ENCODE measurements at regions not wholly inside any gene's neighbourhood (a gene's known extent, or its start where the extent isn't known, plus 50 kb on each side); places are given as distances from the start of the nearest gene placed in this dataset.
"Not testable (repeated sequence)": the region's sequence is repeated elsewhere in the genome, so short reads cannot be mapped to it uniquely, and the experiment has no call there.

DNA sequence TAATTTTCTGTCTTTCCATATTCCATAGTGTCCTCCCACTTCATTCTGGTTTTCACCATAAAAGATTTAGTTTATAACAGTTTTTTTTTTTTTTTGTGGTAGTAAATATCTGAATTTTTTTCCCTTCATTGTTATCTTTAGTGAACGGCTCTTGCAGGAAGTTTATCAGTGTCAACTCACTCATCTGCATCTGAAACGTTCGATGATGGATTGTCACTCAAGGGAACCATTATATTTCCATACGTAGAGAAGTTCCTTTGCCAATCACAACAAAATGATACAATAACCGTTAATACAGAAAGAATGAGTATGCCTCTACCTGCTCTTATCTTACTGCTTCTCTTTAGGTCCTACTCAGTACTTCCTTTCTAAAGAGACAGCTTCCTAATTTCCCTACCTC is 651.2 kb upstream of the KCNMB2 start:
- DNase-seq: no peak

DNA sequence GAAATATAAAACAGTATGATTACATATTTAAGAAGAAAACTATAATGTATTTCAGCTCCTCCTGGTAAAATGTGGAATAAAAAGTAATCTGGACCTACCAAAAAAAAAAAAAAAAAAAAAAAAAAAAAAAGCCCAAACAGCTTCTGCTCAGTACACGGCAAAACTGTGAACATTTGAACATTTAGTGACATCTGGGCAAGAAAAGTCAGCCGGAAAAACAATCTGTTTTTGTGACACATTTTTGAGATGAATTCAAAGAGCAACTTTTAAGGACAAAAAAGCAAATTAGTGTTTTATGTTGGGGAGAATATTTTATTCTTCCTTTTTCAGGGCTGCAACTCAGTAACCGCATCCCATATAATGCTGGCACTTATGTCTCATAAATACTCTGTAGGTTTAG is 649.7 kb upstream of the KCNMB2 start:
- no peak for DNase-seq

DNA sequence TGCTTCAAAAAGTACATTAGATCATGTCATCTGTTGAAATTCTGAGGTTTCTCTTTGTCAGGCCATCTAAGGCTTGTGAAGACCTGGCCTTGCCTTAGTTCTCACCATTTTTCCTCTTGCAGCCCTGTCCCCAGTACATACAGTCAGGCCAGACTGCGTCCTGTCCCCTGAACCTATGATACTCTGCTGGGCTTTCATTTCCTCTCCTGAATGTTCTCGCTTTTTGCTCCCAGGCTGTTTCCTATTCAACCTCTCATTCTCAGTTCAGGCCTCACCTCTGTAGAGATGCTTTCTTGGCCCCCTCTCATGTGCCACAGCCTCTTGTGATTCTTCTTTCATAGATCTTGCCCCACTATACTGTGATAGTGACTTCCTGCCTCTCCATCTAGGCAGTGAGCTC is 648.8 kb upstream of the KCNMB2 start:
- DNase-seq: no peak

DNA sequence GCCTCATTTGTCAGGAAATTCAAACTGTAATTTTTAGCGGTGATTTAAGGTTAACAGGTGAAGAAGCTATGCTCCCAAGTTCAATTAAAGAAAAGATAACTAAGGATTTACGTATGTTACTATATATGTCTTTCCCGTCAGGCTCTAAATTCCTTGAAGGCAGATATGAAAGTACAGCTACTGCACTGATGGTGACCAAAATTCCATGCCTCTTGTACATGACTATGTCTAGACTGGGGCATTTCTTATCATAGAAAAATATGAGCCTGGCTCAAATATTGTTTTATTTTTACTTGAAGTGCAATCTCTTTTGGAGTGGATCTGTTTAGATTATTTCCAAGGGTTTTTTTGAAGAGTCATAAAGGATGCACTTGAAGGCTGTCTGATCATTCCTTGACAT is 647.1 kb upstream of the KCNMB2 start:
- no peak for DNase-seq

DNA sequence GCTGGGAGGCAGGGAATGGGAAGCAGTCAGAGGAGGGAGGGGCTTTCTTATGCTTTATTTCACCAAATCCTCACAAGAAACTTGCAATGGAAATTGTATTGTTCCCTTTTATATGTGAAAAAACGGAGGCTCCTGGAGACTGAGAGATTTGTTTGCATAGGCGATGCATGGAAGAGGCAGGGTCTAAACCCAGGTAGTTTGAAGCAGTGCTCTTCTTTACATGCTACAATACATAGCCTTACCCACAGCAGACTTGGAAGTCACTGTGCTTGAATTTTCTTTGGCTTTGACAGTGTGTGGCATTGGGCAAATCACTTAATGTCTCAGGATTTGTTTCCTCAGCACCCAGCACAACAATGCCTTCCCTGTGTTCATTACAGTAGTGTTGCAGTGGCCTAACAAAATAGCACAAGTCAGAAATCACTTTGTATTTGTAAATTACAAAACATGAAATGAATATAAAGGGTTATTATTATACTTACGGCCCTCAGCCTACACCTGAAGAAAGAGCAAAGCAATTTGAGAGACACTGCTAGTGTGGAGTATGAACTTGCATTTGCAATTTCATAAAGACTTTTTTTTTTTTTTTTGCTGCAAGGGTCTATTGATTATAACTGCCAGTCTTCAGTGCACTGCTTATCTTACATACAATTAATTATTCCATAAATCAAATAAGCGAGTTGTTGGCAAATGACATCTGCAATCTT is 646.4 kb upstream of the KCNMB2 start:
- no peak for DNase-seq

DNA sequence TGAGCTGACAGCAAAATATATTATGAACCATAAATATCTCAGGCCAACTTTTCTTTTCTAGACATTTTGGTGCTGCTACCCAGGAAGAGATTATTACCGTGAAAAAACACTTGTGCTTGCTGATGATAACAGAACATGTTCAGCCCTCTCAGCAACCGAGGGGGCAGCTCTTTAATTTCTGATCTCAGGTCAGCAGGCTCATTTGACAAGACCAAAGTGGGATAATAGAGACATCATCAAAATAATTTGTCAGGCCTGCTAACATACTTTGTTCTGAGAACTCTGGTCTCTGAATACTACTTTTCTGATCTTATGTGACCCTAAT is 645.9 kb upstream of the KCNMB2 start:
- no peak for DNase-seq

DNA sequence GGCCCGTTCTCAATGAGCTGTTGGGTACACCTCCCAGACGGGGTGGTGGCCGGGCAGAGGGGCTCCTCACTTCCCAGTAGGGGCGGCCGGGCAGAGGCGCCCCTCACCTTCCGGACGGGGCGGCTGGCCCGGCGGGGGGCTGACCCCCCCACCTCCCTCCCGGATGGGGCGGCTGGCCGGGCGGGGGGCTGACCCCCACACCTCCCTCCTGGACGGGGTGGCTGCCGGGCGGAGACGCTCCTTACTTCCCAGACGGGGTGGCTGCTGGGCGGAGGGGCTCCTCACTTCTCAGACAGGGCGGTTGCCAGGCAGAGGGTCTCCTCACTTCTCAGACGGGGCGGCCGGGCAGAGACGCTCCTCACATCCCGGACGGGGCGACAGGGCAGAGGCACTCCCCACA is 644.7 kb upstream of the KCNMB2 start:
- not testable (repeated sequence) for DNase-seq

DNA sequence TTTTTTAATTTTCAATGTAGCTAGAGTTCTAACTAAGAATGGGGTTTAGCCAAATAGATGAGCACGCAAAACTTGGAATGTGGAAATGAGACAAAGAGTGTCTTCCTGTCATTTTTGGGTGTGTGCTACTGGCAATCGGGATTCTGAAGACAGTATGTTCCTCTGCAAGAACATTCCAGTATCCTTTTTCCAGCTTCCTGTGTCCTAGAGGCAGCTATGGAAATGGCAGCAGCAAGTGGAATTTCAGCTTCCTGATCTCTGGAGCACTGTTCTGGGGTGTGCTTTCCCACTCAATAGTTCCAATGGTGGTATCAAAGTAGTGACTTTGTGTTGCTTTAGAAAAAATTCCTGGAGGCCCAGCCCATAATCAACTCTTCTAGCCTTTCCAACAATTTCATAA is 642.9 kb upstream of the KCNMB2 start:
- DNase-seq: no peak

DNA sequence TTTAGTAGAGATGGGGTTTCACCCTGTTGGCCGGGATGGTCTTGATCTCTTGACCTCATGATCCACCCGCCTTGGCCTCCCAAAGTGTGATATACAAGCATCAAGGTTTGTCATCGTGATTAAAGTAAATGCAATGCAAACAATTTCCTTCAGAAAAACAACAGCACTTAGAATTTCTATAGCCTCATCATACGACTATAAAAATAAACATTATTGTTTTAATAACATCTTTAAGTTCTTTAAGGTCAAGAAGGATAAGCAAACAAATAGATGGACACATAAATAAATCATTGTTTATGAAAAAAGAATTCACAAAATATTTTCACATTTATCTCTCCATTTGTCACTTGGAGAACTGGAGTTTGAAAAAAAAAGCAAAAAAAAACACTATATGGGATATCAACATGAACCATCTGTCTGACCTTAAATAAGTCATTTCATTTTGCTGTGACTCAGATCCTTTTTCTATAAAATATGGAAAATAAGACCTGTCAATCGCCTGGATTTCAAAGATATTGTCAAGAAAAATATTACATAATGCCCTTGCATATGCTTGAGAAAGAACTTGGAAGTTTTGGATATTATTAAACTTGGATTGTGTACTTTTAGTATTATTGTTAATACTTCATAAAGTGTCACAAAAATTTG is 642.0 kb upstream of the KCNMB2 start:
- DNase-seq: no peak

DNA sequence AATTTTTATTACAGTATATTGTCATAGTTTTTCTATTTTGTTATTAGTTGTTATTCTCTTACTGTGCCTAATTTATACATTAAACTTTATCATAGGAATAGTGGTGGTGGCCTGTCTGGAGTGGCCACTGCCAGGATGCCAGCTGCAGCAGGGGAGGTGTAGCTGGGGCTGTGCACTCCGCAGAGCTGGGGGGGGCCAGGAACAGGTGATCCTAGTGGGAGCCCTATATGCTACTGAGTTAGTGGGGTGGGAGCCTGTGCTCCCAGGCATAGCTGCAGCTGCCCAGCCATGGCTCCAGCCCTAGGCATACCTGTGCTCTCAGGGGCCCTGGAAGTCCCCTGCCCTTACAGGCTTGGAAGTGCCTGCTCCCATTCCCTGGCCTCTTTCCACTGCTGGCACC is 638.1 kb upstream of the KCNMB2 start:
- DNase-seq: no peak

DNA sequence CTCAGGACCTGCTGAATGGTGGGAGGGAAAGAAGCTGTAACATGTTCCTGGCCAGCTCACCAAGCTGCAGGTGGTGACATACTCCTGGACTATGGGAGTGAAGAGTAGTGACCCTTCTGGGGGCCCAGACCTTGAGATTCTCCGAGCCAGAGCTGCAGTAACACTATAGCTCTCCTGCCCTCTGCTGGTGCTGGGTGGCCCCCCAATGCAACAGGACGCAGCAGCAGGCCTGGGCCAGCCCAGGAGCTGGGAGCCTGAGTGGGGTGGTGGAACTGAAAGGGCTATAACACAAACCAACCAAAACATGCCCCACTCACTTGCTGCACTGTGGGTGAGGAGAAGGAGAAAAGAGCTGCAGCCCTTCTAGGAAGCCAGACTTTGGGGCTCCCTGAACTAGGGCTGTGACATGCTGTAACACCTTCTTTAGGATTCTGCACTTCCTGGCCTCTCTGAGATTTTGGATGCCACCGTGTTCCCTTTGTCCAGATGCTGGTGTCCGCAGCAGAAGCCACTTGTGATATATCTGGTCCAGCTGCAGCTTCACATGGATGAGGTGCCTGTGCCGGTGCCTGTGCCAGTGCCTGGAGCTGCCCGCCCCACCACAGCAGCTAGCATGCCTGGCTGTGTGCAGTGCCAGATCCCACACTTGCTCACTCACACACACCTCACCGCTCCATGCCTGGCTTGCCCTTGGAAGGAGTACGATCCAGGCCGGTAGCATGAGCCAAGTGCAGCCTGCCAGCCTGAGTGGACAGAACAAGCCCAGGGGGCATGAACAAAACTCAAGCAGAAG is 636.8 kb upstream of the KCNMB2 start:
- no peak for DNase-seq

DNA sequence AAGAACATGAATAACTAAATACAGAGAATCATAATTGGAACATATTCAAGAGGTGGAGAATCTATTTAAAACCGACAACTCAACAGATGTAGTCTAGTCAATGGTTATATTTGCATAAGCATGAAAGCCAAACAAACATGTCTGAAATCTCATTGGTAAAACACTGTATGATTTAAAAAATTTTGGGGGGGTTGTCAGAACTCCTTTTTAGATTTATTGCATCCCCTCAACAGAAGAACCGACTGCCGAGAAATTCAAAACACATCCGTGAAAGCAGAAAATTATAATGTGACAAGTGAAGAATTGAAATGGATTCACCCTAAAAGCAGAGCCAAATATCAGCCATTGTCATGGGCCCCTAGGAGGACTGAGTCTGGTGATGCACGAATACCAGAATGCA is 633.4 kb upstream of the KCNMB2 start:
- DNase-seq: no peak

DNA sequence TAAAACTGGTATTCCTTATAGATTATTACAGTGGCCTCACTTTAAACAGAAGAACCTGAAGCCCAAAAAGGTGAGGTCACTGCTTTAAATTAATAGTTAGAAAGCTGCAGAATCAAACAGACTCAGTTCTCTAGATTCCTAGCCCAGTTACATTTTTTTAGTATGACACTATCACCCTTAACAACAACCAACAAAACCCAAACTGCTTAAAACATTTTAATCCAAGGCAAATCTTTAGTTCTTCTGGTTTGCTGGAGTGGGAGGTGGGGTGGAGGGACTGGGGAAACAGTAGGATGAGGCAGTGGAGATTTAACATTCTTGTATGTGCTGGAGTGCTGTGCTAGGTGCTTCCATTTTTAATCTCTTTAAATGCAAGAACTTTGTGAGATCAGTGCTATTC is 631.6 kb upstream of the KCNMB2 start:
- DNase-seq: no peak

DNA sequence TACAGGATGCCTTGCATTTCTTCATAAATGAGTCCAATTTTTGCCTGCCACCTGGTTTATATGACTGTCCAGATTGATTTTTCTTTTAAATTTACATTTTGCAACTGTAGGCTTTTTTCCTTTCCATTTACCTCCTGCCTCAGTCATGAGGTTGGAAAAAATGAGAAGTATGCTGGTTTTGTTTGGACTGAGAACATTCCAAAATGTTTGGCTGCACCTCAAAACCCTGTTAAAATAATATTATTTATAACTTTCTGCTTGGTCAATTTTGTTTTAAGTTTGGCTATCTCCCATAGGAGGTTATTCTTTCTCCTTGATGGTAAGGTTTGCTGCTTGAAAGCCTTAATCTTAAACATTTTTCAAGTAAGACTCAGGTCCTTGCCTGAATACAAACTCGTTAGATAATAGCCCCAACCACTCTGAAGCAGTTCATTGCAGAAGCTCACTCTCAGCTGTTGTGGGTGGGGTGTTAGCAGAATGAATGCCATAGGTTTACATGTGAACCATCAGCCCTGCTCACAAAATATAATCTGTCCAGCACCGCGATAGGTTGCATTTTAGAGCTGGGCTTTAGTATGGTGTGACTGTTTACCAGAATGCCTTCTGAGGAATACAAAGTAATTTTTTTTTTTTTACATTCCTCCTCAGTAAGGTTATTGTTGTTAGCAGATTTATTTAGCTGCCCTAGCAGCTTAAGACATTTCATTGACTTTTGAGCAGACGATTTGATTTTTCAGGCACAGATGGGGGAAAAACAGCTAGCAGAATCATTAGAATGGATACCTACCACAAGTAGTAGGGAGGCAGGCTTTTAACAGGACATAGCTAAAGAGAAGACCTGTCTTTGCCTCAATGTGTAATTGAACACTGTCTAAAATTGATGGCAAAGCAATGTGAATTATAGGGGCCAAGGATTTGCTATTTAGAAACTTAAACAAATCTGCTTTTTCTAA is 630.8 kb upstream of the KCNMB2 start:
- DNase-seq: no peak

DNA sequence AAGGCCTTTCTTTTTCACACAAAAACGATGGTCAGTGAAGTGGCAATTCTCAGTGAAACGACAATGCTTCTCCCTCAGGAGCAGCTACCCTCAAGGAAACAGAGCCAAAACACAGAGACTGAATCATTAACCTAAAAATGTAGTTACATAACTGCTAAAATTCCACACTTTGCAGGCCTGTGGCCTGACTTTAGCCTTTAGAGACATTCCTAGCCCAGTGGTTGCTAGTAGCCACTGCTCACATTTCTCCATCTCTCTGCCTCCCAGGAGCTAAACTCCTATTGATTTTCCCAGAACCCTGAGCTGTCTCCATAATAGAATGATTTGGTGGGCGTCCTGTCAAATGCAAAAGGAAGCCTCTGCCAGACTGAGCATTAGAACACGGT is 630.1 kb upstream of the KCNMB2 start:
- no peak for DNase-seq

DNA sequence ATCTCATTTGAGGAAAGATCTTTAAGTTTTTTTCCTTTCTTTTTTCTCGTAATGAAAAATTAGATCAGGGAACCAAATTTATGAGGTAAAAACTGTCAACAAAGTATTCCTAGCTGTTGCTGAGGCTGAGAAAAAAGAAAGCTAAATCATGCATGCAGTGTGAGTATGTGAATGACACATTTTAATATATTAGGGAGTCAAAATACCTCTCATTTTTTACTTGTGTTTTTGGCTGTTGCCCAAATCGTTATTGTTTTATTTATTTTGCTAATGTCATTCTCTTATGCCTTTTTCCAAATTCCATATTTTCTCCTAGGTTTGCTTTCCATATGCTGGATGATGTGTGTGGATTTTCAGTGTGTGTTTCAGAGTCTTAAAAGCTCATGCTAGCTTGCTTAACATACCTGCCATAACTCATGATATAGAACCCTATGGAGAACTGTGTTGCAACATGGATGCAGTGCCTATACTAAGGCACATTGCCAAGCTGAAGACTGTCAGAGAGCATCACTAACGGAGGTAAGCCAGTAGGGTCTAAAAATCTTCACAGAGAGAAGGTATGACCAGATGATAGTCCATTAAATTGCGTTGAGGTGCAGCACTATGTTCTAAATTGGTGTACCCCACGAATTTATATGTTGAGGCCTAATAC is 629.5 kb upstream of the KCNMB2 start:
- DNase-seq: no peak

DNA sequence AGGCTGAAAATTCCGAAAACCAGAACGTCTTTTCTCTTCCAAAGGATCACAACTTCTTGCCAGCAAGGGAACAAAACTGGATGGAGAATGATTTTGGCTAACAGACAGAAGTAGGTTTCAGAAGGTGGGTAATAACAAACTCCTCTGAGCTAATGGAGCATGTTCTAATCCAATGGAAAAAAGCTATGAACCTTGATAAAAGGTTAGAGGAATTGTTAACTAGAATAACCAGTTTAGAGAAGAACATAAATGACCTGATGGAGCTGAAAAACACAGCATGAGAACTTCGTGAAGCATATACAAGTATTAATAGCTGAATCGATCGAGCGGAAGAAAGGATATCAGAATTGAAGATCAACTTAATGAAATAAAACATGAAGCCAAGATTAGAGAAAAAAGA is 626.7 kb upstream of the KCNMB2 start:
- not testable (repeated sequence) for DNase-seq

DNA sequence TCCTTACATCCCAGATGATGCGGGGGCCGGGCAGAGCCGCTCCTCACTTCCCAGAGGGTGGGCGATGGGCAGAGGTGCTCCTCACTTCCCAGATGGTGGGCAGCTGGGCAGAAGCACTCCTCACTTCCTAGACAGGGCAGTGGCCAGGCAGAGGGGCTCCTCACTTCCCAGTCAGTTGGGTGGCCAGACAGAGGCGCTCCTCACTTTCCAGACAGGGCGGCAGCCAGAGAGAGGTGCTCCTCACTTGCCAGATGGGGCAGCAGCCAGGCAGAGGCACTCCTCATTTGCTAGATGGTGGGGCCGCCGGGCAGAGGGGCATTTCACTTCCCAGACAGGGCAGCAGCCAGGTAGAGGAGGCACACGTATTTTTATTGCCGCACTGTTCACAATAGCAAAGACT is 622.0 kb upstream of the KCNMB2 start:
- no peak for DNase-seq

DNA sequence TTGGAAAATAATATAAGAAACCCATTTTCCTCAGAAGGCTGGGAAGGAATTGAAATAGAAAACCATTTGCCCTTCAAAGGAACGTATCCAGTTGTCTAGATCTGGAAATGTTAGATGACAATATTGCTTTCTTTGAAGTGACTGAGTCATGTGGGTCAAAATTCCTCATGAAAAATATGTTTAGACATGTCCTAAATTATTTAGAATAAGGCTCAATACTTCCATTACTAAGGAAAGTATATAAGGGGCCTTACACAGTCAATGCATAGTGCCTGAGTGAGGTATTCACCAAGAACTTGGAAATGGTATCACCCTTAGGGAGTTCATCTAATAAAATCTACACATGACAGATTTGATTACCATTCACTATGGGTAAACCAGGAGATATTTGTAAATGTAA is 619.8 kb upstream of the KCNMB2 start:
- no peak for DNase-seq

DNA sequence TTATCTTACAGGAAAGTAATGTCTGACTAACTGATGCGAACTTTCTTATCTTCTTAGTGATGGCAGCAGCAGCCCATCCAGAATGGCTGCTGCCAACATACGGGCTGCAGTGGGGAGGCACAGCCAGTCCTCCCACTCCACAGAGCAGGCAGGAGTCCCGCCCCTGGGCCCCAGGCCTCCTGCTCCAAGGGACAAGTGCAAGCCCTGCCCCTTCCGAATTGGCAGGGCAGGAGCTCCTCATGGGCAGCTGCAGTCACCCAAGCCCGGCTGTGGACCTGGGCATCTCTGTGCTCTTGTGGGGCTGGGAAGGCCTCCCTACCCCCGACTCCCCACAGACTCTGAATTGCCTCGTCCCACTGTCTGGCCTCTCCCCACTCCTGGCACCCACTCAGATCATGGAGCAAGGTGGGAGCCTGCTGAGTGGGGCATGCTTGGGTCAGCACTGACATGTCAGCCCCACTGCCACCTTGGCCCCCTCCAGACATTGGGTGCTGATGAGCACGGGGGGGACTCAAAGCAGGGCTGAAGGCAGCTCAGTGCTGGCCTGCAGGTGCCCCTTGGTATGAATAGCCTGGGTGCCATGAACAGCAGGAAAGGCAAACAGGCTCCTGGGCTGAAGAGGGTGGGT is 618.9 kb upstream of the KCNMB2 start:
- DNase-seq: no peak

DNA sequence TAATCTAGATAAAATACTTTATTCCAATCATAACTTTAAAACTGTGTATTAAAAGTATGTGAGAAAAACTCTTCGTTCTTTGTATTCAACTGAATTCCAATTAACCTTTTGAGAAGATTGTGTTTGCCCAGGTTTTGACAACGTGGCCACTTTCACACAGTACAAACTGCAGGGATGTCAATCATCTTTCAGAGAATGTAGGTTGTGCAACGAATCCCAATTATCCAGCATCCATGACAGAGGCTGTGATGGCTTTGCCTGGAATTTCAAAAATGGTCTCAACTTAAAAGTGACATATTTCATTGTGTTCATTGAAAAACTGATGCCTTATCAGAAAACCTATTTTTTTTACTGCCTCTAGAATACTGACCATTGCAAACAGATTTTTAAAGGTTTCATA is 615.1 kb upstream of the KCNMB2 start:
- no peak for DNase-seq

DNA sequence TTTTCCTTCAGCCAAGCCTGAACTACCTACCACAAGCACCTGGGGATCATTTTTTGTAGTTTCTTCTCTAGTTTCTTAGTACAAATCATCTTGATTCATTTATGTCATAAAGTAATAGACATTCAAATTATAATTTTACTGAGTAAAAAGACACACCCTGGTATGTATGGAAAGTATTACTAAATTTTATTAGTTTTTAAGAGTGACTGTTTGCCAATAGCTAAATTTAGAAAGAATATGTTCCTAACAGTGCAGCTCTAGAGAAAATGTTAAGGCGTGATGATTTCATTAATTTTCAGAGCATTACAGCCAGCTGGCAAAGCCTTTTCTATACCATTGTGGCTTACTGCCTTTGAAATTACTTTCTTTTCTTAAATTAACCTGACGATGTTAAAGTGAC is 612.0 kb upstream of the KCNMB2 start:
- no peak for DNase-seq

Data from activated T-cell treated with anti-CD3 and anti-CD28 coated beads, Interleukin-2, amount 50 U/mL, for 48 hours (primary cell).